ENCODE measurements at regions not wholly inside any gene's neighbourhood (a gene's known extent, or its start where the extent isn't known, plus 50 kb on each side); places are given as distances from the start of the nearest gene placed in this dataset.

- no peaks in the 10 kb centered on the region for H3K36me3 ChIP-seq
- no peak for TF ChIP-seq POLR2A (IDR thresholded peaks at IDR 0.05)
- TF ChIP-seq, protein P1, sequence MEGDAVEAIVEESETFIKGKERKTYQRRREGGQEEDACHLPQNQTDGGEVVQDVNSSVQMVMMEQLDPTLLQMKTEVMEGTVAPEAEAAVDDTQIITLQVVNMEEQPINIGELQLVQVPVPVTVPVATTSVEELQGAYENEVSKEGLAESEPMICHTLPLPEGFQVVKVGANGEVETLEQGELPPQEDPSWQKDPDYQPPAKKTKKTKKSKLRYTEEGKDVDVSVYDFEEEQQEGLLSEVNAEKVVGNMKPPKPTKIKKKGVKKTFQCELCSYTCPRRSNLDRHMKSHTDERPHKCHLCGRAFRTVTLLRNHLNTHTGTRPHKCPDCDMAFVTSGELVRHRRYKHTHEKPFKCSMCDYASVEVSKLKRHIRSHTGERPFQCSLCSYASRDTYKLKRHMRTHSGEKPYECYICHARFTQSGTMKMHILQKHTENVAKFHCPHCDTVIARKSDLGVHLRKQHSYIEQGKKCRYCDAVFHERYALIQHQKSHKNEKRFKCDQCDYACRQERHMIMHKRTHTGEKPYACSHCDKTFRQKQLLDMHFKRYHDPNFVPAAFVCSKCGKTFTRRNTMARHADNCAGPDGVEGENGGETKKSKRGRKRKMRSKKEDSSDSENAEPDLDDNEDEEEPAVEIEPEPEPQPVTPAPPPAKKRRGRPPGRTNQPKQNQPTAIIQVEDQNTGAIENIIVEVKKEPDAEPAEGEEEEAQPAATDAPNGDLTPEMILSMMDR (IDR thresholded peaks at IDR 0.05) = no peak
- no peak overlapping the region for H3K4me3 ChIP-seq
- WGBS, 2 donors = 82 to 92% methylated on average over 4 of the region's 4 CpGs
- H3K4me1 ChIP-seq = peaks cover 3 to 41% (median 12%) of the 10 kb centered on the region in 3 donors
- H3K27me3 ChIP-seq = no peaks in the 10 kb centered on the region
- intact Hi-C loops (cut with DNase I) = no loop called here
- H3K9me3 ChIP-seq = no peaks in the 10 kb centered on the region
- H3K27ac ChIP-seq = no peak overlapping the region
- DNase-seq = no peak
Observed at GRCh38 chr6:113357041-113357440, 500.1 kb upstream of the MARCKS start.

GRCh38 chr6:113358063-113358583, 499.0 kb upstream of the MARCKS start:
- WGBS, 2 donors = 76 to 90% methylated on average over 3 of the region's 3 CpGs
- peaks cover 0 to 31% (median 5%) of the 10 kb centered on the region in 3 donors for H3K4me1 ChIP-seq
- H3K4me3 ChIP-seq = no peak overlapping the region
- H3K36me3 ChIP-seq = no peaks in the 10 kb centered on the region
- H3K9me3 ChIP-seq = no peaks in the 10 kb centered on the region
- no peaks in the 10 kb centered on the region for H3K27me3 ChIP-seq
- intact Hi-C loops (cut with DNase I) = no loop called here
- no peak overlapping the region for H3K27ac ChIP-seq
- TF ChIP-seq POLR2A (IDR thresholded peaks at IDR 0.05) = no peak
- TF ChIP-seq, protein P1 (IDR thresholded peaks at IDR 0.05) = no peak
- DNase-seq = no peak

DNA sequence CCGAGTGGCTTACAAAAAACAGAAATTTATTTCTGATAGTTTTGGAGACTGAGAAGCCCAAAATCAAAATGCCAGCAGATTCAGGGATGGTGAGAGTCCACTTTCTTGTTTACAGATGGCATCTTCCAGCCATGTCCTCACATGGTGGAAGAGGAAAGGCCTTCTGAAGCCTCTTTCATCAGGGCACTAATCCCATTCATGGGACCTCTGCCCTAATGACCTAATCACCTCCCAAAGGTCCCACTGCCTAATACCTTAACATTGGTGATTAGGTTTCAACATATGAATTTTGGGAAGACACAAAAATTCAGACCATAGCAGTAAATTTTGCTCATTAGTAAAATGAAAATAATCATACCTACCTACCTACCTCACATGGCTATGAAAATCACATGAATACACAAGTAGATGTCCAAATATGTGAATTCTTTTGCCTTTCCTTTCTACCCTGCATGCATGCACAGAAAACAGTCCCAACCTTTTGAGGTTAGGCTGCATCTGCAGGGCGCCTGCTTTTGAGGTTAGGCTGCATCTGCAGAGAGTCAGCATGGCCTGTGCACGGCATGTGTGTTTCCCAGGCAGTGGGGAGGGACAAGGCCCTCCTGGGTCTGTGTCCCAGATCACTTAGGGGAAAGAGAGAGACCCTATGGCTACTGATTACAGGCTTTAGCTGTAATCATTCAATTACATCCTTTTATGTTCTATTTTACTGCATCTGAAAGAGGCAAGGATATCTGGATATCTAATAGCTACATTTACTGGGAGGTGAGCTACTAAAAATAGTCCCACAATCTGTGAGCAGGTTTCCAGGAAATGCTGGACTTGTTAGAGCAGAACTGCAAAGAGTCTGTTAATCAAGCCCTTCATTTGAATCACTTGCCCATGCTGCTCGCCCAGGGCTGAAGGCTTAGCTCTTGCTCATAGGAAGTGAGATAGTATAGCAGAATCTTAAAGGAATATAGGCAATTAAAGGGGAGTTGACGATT, 497.7 kb upstream of the MARCKS start:
- peak overlapping the region in 1 of 4 donors; percentile 44 for H3K27ac ChIP-seq
- DNase-seq = no peak
- H3K27me3 ChIP-seq = no peaks in the 10 kb centered on the region
- intact Hi-C loops (cut with DNase I) = no loop called here
- TF ChIP-seq, protein P1 (IDR thresholded peaks at IDR 0.05) = no peak
- no peak for TF ChIP-seq POLR2A (IDR thresholded peaks at IDR 0.05)
- H3K9me3 ChIP-seq = no peaks in the 10 kb centered on the region
- H3K36me3 ChIP-seq = no peaks in the 10 kb centered on the region
- H3K4me3 ChIP-seq = no peak overlapping the region
- WGBS, 2 donors = 41 to 48% methylated on average over 5 of the region's 5 CpGs
- H3K4me1 ChIP-seq = peaks cover 0 to 25% (median 5%) of the 10 kb centered on the region in 3 donors

DNA sequence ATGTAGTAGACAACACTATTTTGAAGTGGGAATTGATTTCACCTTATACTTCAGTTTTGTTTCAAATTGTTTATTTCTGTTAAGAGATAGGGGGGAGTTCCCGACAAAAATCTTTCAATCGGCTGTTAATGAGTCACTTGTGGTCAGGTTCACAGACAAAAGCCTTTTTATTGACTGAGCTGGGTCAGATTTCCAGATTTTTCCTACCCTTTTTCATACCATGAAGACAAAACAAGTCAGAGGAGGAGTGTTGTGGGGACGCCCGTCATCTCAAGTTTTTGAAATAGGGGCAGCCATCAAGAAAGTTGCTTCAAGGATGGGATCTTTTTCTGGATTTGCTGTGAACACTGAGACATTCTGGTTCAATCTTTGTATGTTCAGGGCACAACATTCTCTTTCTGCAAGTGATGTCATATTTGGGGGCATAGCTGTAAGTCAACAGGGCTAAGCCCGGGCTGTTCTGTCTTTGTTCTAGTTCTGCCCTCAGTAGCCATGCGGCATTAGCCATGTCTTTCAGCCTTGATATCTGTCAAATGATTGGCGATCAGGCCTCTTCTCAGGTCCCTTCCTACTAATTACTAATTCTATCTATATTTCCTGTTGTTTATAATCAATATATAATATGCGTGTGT, 496.0 kb upstream of the MARCKS start:
- intact Hi-C loops (cut with DNase I) = no loop called here
- WGBS, 2 donors = 56 to 72% methylated on average over 8 of the region's 8 CpGs
- H3K27me3 ChIP-seq = no peaks in the 10 kb centered on the region
- TF ChIP-seq POLR2A (IDR thresholded peaks at IDR 0.05) = no peak
- TF ChIP-seq, protein P1 (IDR thresholded peaks at IDR 0.05) = no peak
- H3K27ac ChIP-seq = peak overlapping the region in 2 of 4 donors; percentile 18 to 44
- H3K4me3 ChIP-seq = no peak overlapping the region
- H3K36me3 ChIP-seq = no peaks in the 10 kb centered on the region
- no peak for DNase-seq
- H3K9me3 ChIP-seq = no peaks in the 10 kb centered on the region
- peaks cover 0 to 25% (median 5%) of the 10 kb centered on the region in 3 donors for H3K4me1 ChIP-seq

Measured in esophagus squamous epithelium (tissue), 5 donors.